ENCODE measurements at regions not wholly inside any gene's neighbourhood (a gene's known extent, or its start where the extent isn't known, plus 50 kb on each side); places are given as distances from the start of the nearest gene placed in this dataset.

DNA sequence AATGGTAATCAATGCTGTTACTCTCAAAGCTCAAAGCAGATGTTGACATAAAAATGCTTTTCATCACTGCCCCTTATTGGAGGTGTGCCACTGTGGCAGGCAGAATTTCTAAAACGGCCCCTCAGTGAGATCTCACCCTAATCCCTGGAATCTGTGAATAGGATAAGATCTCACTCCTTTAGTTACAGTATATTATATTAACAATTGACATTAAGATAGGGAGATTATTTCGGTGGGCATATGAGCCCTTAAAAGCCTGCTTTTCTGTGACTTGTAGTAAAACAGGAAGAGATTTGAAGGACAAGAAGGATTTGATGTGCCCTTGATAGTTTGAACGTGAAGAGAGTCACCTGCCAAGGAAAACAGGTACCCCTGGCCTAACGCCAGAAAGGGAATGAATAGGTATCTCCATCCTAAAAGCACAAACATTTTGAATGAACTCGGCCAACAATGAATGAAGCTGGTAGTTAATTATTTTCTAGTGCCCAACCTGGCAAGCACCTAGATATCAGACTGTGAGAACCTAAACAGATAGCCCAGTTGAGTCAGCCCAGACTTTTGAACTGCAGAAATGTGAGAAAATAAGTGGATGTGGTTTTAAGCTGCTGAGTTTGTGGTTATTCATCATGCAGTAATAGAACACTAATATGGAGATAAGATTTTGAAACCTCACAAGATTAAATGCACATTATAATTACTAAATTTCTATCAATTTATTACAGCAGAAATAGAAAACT, 881.6 kb downstream of the PCDH18 start:
- ATAC-seq (no peak), DNase-seq (ENCODE audit: low read depth, low spot score) (peak; percentile 4)
- Histone ChIP-seq H4K20me1 (ENCODE audit: insufficient read depth) (no peaks in the 10 kb centered on the region), H3K4me2 (ENCODE audit: low read length) (no peak overlapping the region), H3K27ac (ENCODE audit: low read depth, low read length) (no peak overlapping the region), H3K9ac (ENCODE audit: low read length) (no peak overlapping the region), H3K9me3 (ENCODE audit: control insufficient read depth in 1 of 2, insufficient read depth in 1 of 2, low read depth in 1 of 2, low read length in 2 of 2) (no peaks in the 10 kb centered on the region), H3K27me3 (ENCODE audit: insufficient read depth, low read length) (no peaks in the 10 kb centered on the region), H3K9me2 (ENCODE audit: insufficient read depth) (no peaks in the 10 kb centered on the region; the same call in 1 of the 2 replicates), H3K36me3 (ENCODE audit: control insufficient read depth in 1 of 2, insufficient read depth in 2 of 2, low read length in 2 of 2) (no peaks in the 10 kb centered on the region), H2AFZ (ENCODE audit: low read depth, low read length, poor library complexity, severe bottlenecking) (no peak overlapping the region), H3K4me3 (replicated peaks in 1 of 2; ENCODE audit: low read depth in 1 of 2, low read length in 2 of 2) (no peak overlapping the region), H3K4me1 (ENCODE audit: control insufficient read depth in 1 of 2, insufficient read depth in 2 of 2, low read length in 2 of 2) (no peaks in the 10 kb centered on the region; a peak in 1 of 4 replicates), H3K79me2 (ENCODE audit: insufficient read depth, low read length) (no peaks in the 10 kb centered on the region)
- ChIA-PET POLR2A (no interaction called here), CTCF (interaction anchor here (0.9 kb wide), 1 partner anchor 9 kb away, joined by 3 read pairs; no protein-coding TSS in a partner anchor), RAD21 (ENCODE audit: low non-redundant PET in 1 of 2, low total read pairs in 2 of 2, uncharacterized antibody in 2 of 2, unreplicated experiment in 2 of 2) (no interaction called here)
- TF ChIP-seq JUND (IDR thresholded peaks at IDR 0.05) (no peak), SP1 (IDR thresholded peaks at IDR 0.05; ENCODE audit: low read depth) (no peak), CEBPB (IDR thresholded peaks at IDR 0.05; ENCODE audit: low read depth) (no peak), RAD21 (IDR thresholded peaks at IDR 0.05; ENCODE audit: low read depth) (no peak), YY1 (IDR thresholded peaks at IDR 0.05; ENCODE audit: extremely low read depth, insufficient replicate concordance, low read depth, low read length) (no peak), ZNF274 (IDR thresholded peaks at IDR 0.05; ENCODE audit: low read depth, low read length) (no peak)
- intact Hi-C loops (cut with micrococcal nuclease) = no loop called here
- no TSS peak for BruUV-seq (replicated peaks)

DNA sequence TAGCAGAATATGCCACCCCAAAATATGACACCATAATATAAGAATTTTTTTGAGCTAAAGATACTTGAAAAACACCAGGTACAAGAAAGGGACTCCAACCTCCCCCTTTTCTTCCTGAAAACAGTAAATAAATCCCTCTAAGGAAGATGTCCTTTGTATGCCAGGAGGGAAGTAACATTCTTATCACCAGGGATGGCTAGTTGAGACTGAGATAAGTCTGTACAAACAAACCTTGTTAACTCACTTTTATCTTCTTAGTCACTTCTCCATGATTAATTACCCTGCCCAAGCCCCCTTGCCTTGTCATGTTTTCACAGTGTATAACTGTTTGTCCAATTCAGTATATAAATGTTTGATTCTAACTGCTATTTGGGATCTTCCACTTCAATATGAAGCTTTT, 888.0 kb downstream of the PCDH18 start:
- RAD21 ChIA-PET (ENCODE audit: low non-redundant PET in 1 of 2, low total read pairs in 2 of 2, uncharacterized antibody in 2 of 2, unreplicated experiment in 2 of 2) = no interaction called here
- Histone ChIP-seq H4K20me1 (ENCODE audit: insufficient read depth) (no peaks in the 10 kb centered on the region), H3K4me2 (ENCODE audit: low read length) (no peak overlapping the region), H3K4me1 (ENCODE audit: control insufficient read depth in 1 of 2, insufficient read depth in 2 of 2, low read length in 2 of 2) (no peaks in the 10 kb centered on the region), H3K4me3 (replicated peaks in 1 of 2; ENCODE audit: low read depth in 1 of 2, low read length in 2 of 2) (no peak overlapping the region), H3K9me3 (ENCODE audit: control insufficient read depth in 1 of 2, insufficient read depth in 1 of 2, low read depth in 1 of 2, low read length in 2 of 2) (no peaks in the 10 kb centered on the region), H3K27ac (ENCODE audit: low read depth, low read length) (no peak overlapping the region), H2AFZ (ENCODE audit: low read depth, low read length, poor library complexity, severe bottlenecking) (no peak overlapping the region), H3K36me3 (ENCODE audit: control insufficient read depth in 1 of 2, insufficient read depth in 2 of 2, low read length in 2 of 2) (no peaks in the 10 kb centered on the region), H3K79me2 (ENCODE audit: insufficient read depth, low read length) (no peaks in the 10 kb centered on the region), H3K9me2 (ENCODE audit: insufficient read depth) (no peaks in the 10 kb centered on the region; the same call in 1 of the 2 replicates), H3K27me3 (ENCODE audit: insufficient read depth, low read length) (no peaks in the 10 kb centered on the region), H3K9ac (ENCODE audit: low read length) (no peak overlapping the region)
- POLR2A ChIA-PET = no interaction called here
- no TSS peak for BruUV-seq (replicated peaks)
- intact Hi-C loops (cut with micrococcal nuclease) = no loop called here
- CTCF ChIA-PET = interaction anchor here (0.6 kb wide), 1 partner anchor 1280 kb away, joined by 3 read pairs; no protein-coding TSS in a partner anchor
- no peak for DNase-seq (ENCODE audit: low read depth, low spot score)
- ATAC-seq = no peak
- TF ChIP-seq, protein P1, sequence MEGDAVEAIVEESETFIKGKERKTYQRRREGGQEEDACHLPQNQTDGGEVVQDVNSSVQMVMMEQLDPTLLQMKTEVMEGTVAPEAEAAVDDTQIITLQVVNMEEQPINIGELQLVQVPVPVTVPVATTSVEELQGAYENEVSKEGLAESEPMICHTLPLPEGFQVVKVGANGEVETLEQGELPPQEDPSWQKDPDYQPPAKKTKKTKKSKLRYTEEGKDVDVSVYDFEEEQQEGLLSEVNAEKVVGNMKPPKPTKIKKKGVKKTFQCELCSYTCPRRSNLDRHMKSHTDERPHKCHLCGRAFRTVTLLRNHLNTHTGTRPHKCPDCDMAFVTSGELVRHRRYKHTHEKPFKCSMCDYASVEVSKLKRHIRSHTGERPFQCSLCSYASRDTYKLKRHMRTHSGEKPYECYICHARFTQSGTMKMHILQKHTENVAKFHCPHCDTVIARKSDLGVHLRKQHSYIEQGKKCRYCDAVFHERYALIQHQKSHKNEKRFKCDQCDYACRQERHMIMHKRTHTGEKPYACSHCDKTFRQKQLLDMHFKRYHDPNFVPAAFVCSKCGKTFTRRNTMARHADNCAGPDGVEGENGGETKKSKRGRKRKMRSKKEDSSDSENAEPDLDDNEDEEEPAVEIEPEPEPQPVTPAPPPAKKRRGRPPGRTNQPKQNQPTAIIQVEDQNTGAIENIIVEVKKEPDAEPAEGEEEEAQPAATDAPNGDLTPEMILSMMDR (IDR thresholded peaks at IDR 0.05 in 2 of 3, conservative IDR thresholded peaks at IDR 0.05 in 1 of 3; ENCODE audit: borderline replicate concordance in 1 of 3, insufficient read depth in 1 of 3, low read depth in 2 of 3, low read length in 2 of 3) = no peak
- no peak for TF ChIP-seq FOSL1 (IDR thresholded peaks at IDR 0.05; ENCODE audit: low read depth)
- no peak for TF ChIP-seq SP1 (IDR thresholded peaks at IDR 0.05; ENCODE audit: low read depth)
- TF ChIP-seq, protein P2, sequence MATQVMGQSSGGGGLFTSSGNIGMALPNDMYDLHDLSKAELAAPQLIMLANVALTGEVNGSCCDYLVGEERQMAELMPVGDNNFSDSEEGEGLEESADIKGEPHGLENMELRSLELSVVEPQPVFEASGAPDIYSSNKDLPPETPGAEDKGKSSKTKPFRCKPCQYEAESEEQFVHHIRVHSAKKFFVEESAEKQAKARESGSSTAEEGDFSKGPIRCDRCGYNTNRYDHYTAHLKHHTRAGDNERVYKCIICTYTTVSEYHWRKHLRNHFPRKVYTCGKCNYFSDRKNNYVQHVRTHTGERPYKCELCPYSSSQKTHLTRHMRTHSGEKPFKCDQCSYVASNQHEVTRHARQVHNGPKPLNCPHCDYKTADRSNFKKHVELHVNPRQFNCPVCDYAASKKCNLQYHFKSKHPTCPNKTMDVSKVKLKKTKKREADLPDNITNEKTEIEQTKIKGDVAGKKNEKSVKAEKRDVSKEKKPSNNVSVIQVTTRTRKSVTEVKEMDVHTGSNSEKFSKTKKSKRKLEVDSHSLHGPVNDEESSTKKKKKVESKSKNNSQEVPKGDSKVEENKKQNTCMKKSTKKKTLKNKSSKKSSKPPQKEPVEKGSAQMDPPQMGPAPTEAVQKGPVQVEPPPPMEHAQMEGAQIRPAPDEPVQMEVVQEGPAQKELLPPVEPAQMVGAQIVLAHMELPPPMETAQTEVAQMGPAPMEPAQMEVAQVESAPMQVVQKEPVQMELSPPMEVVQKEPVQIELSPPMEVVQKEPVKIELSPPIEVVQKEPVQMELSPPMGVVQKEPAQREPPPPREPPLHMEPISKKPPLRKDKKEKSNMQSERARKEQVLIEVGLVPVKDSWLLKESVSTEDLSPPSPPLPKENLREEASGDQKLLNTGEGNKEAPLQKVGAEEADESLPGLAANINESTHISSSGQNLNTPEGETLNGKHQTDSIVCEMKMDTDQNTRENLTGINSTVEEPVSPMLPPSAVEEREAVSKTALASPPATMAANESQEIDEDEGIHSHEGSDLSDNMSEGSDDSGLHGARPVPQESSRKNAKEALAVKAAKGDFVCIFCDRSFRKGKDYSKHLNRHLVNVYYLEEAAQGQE (IDR thresholded peaks at IDR 0.05; ENCODE audit: low read depth) = no peak
- no peak for TF ChIP-seq ZFX (IDR thresholded peaks at IDR 0.05)
- TF ChIP-seq EGR1 (IDR thresholded peaks at IDR 0.05; ENCODE audit: low read depth) = no peak
- TF ChIP-seq RAD21 (IDR thresholded peaks at IDR 0.05; ENCODE audit: low read depth) = no peak
- no peak for TF ChIP-seq TCF7L2 (IDR thresholded peaks at IDR 0.05; ENCODE audit: borderline replicate concordance, extremely low read depth, insufficient read depth, insufficient read length)
- TF ChIP-seq POLR2A (IDR thresholded peaks at IDR 0.05; ENCODE audit: borderline replicate concordance, extremely low read depth, insufficient read depth, insufficient read length) = no peak
- TF ChIP-seq YY1 (IDR thresholded peaks at IDR 0.05; ENCODE audit: extremely low read depth, insufficient replicate concordance, low read depth, low read length) = no peak
- TF ChIP-seq, protein P3, sequence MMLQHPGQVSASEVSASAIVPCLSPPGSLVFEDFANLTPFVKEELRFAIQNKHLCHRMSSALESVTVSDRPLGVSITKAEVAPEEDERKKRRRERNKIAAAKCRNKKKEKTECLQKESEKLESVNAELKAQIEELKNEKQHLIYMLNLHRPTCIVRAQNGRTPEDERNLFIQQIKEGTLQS (IDR thresholded peaks at IDR 0.05) = no peak
- no peak for TF ChIP-seq ELF1 (IDR thresholded peaks at IDR 0.05; ENCODE audit: borderline replicate concordance, low read depth)

Data from HCT116 (cell line).